CD4-positive, alpha-beta T cell treated with Interleukin-17A for 1 hour (primary cell): ENCODE measurements at regions not wholly inside any gene's neighbourhood (a gene's known extent, or its start where the extent isn't known, plus 50 kb on each side); places are given as distances from the start of the nearest gene placed in this dataset.

ENCODE experiments used
- DNase-seq: peaks from one replicate; pipeline ENCODE4 v3.0.0-alpha.2; 2020

GRCh38 chr19:30932854-30933253 lies 416.4 kb downstream of the TSHZ3 start:
- DNase-seq, result no peak

GRCh38 chr19:30930941-30931706 lies 418.1 kb downstream of the TSHZ3 start:
- no peak for DNase-seq

GRCh38 chr19:30927705-30928104 lies 421.5 kb downstream of the TSHZ3 start:
- DNase-seq, result no peak

- no peak for DNase-seq
Measured at GRCh38 chr19:30924670-30925069, 424.6 kb downstream of the TSHZ3 start.

- DNase-seq, result no peak
Measured at GRCh38 chr19:30924069-30924636, 425.1 kb downstream of the TSHZ3 start.

GRCh38 chr19:30923621-30924020 lies 425.6 kb downstream of the TSHZ3 start:
- DNase-seq, result no peak

- no peak for DNase-seq
Measured at GRCh38 chr19:30923096-30923495, 426.1 kb downstream of the TSHZ3 start.

GRCh38 chr19:30920222-30920621 lies 429.0 kb downstream of the TSHZ3 start:
- DNase-seq, result no peak

GRCh38 chr19:30919737-30920136 lies 429.5 kb downstream of the TSHZ3 start:
- no peak for DNase-seq

- DNase-seq, result no peak
Measured at GRCh38 chr19:30916238-30916637, 433.0 kb downstream of the TSHZ3 start.

- no peak for DNase-seq
Measured at GRCh38 chr19:30911491-30911890, 437.7 kb downstream of the TSHZ3 start.

- DNase-seq, result no peak
Measured at GRCh38 chr19:30910485-30911240, 438.6 kb downstream of the TSHZ3 start.

GRCh38 chr19:30909216-30909615 lies 440.0 kb downstream of the TSHZ3 start:
- DNase-seq, result no peak

GRCh38 chr19:30908262-30908771 lies 440.9 kb downstream of the TSHZ3 start:
- no peak for DNase-seq

- DNase-seq, result no peak
Measured at GRCh38 chr19:30906871-30907270, 442.4 kb downstream of the TSHZ3 start.

GRCh38 chr19:30900051-30900450 lies 449.2 kb downstream of the TSHZ3 start:
- DNase-seq, result no peak

GRCh38 chr19:30898353-30899103 lies 450.7 kb downstream of the TSHZ3 start:
- DNase-seq, result no peak

- DNase-seq, result no peak
Measured at GRCh38 chr19:30897553-30897952, 451.7 kb downstream of the TSHZ3 start.

GRCh38 chr19:30897034-30897433 lies 452.2 kb downstream of the TSHZ3 start:
- no peak for DNase-seq

GRCh38 chr19:30896554-30896953 lies 452.7 kb downstream of the TSHZ3 start:
- no peak for DNase-seq

- no peak for DNase-seq
Measured at GRCh38 chr19:30895946-30896345, 453.3 kb downstream of the TSHZ3 start.

GRCh38 chr19:30891051-30891450 lies 458.2 kb downstream of the TSHZ3 start:
- no peak for DNase-seq

- no peak for DNase-seq
Measured at GRCh38 chr19:30890033-30890432, 459.2 kb downstream of the TSHZ3 start.
